Erythroblast (primary cell): ENCODE measurements at regions not wholly inside any gene's neighbourhood (a gene's known extent, or its start where the extent isn't known, plus 50 kb on each side); places are given as distances from the start of the nearest gene placed in this dataset.

Experiments
- GATA1 ChIP-seq: IDR thresholded peaks from 2 replicates; pipeline ENCODE4 v1.6.1; 2011; ENCODE audit warnings: low read depth, mild to moderate bottlenecking, control low read depth, low read length, moderate library complexity
- POLR2A ChIP-seq: IDR thresholded peaks from 2 replicates; pipeline ENCODE4 v1.6.1; 2011; ENCODE audit warnings: mild to moderate bottlenecking, low read length

- TF ChIP-seq POLR2A (no peak), GATA1 (no peak)
Observed at GRCh38 chr9:135290566-135290965, 189.0 kb upstream of the PPP1R26 start.
